ENCODE measurements at regions not wholly inside any gene's neighbourhood (a gene's known extent, or its start where the extent isn't known, plus 50 kb on each side); places are given as distances from the start of the nearest gene placed in this dataset.

DNA sequence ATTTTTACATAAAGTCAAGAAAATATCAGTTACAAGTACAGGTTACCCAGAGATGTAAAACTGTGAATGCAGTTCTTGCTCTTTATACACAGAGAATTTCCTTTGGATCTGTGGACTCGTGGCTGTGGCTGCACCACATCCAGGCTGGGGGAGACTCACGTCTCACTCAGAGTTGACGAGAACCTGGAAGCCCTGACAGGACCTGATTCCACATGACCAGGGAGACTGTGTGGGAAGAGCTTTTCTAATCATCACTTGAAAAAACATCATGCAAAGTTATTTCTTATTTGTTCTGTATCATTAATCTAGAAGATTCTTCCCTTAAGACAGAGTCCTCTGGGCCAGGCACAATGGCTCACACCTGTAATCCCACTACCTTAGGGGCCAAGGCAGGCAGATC lies 1159.0 kb downstream of the RPIA start:
- TF ChIP-seq RFX5 (IDR thresholded peaks at IDR 0.05; ENCODE audit: low read depth, low read length) = no peak
- TF ChIP-seq, protein P1, sequence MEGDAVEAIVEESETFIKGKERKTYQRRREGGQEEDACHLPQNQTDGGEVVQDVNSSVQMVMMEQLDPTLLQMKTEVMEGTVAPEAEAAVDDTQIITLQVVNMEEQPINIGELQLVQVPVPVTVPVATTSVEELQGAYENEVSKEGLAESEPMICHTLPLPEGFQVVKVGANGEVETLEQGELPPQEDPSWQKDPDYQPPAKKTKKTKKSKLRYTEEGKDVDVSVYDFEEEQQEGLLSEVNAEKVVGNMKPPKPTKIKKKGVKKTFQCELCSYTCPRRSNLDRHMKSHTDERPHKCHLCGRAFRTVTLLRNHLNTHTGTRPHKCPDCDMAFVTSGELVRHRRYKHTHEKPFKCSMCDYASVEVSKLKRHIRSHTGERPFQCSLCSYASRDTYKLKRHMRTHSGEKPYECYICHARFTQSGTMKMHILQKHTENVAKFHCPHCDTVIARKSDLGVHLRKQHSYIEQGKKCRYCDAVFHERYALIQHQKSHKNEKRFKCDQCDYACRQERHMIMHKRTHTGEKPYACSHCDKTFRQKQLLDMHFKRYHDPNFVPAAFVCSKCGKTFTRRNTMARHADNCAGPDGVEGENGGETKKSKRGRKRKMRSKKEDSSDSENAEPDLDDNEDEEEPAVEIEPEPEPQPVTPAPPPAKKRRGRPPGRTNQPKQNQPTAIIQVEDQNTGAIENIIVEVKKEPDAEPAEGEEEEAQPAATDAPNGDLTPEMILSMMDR (IDR thresholded peaks at IDR 0.05 in 2 of 3, conservative IDR thresholded peaks at IDR 0.05 in 1 of 3; ENCODE audit: control insufficient read depth in 2 of 3, extremely low read depth in 1 of 3, insufficient read depth in 1 of 3, low read depth in 3 of 3, low read length in 3 of 3) = no peak
- TF ChIP-seq RCOR1 (conservative IDR thresholded peaks at IDR 0.05; ENCODE audit: low read depth, low read length) = no peak
- no peak for TF ChIP-seq EGR1 (IDR thresholded peaks at IDR 0.05; ENCODE audit: borderline replicate concordance in 1 of 2, low read depth in 2 of 2, low read length in 2 of 2)
- TF ChIP-seq TBL1XR1 (IDR thresholded peaks at IDR 0.05; ENCODE audit: low read depth, low read length) = no peak
- TF ChIP-seq CEBPB (IDR thresholded peaks at IDR 0.05; ENCODE audit: borderline replicate concordance in 1 of 2, low read depth in 2 of 2, low read length in 2 of 2) = no peak
- no peak for TF ChIP-seq ZSCAN29 (IDR thresholded peaks at IDR 0.05)
- no peak for TF ChIP-seq HDGF (IDR thresholded peaks at IDR 0.05)
- no peak for TF ChIP-seq SP1 (IDR thresholded peaks at IDR 0.05; ENCODE audit: low read depth, low read length)
- TF ChIP-seq EED (IDR thresholded peaks at IDR 0.05; ENCODE audit: low read depth) = no peak

Measured in GM12878 (cell line).